ENCODE measurements at regions not wholly inside any gene's neighbourhood (a gene's known extent, or its start where the extent isn't known, plus 50 kb on each side); places are given as distances from the start of the nearest gene placed in this dataset.

DNA sequence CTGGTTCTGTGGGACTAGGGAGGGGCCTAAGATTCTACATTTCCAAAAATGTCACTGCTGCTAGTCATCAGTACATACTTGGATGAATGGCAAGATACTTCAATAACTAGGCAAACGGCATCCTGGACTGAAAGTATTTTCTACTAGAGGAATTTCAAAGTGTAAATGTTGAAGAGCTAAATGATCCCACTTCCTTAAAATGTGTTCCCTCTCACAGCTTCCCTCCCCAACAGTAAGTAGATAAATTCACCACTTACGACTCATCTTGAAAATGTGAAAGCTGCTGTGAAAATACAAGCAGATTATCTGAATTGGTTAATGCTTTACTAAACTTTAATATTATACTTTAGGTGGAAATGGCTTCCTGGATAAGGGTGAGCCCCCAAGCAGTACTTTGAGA, 1571.5 kb upstream of the WWC1 start:
- Histone ChIP-seq H3K4me3 (replicated peaks in 1 of 3; ENCODE audit: low read depth in 2 of 3, low read length in 3 of 3) (no peak overlapping the region), H3K27ac (ENCODE audit: low read depth in 1 of 2, low read length in 2 of 2) (no peak overlapping the region), H3K36me3 (replicated peaks in 1 of 2; ENCODE audit: control insufficient read depth in 1 of 2, insufficient read depth in 2 of 2, low read length in 2 of 2) (no peaks in the 10 kb centered on the region), H4K20me1 (ENCODE audit: insufficient read depth, low read length) (no peaks in the 10 kb centered on the region), H3K4me2 (replicated peaks; ENCODE audit: extremely low read depth, low read length, poor library complexity, severe bottlenecking) (no peak overlapping the region), H3K9me3 (replicated peaks in 1 of 2; ENCODE audit: control insufficient read depth in 1 of 2, insufficient read depth in 1 of 2, low read length in 2 of 2) (peaks cover 13% of the 10 kb centered on the region in 2 donors), H3K4me1 (ENCODE audit: control insufficient read depth in 1 of 2, insufficient read depth in 2 of 2, low read length in 2 of 2) (no peaks in the 10 kb centered on the region), H3K79me2 (ENCODE audit: insufficient read depth, low read length) (no peaks in the 10 kb centered on the region), H3K9ac (ENCODE audit: insufficient read depth, low read length, poor library complexity, severe bottlenecking) (no peak overlapping the region), H2AFZ (ENCODE audit: insufficient read depth, low read depth, low read length, poor library complexity, severe bottlenecking) (no peak overlapping the region), H3K27me3 (ENCODE audit: control insufficient read depth in 2 of 2, insufficient read depth in 2 of 2, low read length in 2 of 2) (no peaks in the 10 kb centered on the region)
- no peak for DNase-seq
- TF ChIP-seq, protein P1, sequence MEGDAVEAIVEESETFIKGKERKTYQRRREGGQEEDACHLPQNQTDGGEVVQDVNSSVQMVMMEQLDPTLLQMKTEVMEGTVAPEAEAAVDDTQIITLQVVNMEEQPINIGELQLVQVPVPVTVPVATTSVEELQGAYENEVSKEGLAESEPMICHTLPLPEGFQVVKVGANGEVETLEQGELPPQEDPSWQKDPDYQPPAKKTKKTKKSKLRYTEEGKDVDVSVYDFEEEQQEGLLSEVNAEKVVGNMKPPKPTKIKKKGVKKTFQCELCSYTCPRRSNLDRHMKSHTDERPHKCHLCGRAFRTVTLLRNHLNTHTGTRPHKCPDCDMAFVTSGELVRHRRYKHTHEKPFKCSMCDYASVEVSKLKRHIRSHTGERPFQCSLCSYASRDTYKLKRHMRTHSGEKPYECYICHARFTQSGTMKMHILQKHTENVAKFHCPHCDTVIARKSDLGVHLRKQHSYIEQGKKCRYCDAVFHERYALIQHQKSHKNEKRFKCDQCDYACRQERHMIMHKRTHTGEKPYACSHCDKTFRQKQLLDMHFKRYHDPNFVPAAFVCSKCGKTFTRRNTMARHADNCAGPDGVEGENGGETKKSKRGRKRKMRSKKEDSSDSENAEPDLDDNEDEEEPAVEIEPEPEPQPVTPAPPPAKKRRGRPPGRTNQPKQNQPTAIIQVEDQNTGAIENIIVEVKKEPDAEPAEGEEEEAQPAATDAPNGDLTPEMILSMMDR (IDR thresholded peaks at IDR 0.05), result no peak
- Mint-ChIP-seq H3K27me3 (ENCODE audit: low read depth in 3 of 3) (no peaks in the 10 kb centered on the region), H3K36me3 (no peaks in the 10 kb centered on the region), H3K27ac (no peak overlapping the region), H3K4me3 (no peak overlapping the region), H3K9me3 (peaks cover 3 to 26% (median 9%) of the 10 kb centered on the region in 7 donors), H3K4me1 (no peaks in the 10 kb centered on the region)
- no CpG with 5 or more reads among the region's 2 CpGs for WGBS (ENCODE audit: insufficient coverage)
- intact Hi-C loops (cut with micrococcal nuclease), result no loop called here

- H3K4me3 ChIP-seq (replicated peaks in 1 of 3; ENCODE audit: low read depth in 2 of 3, low read length in 3 of 3), result no peak overlapping the region
- H3K79me2 ChIP-seq (ENCODE audit: insufficient read depth, low read length), result no peaks in the 10 kb centered on the region
- no peaks in the 10 kb centered on the region for H3K4me1 ChIP-seq (ENCODE audit: control insufficient read depth in 1 of 2, insufficient read depth in 2 of 2, low read length in 2 of 2)
- intact Hi-C loops (cut with micrococcal nuclease), result no loop called here
- H3K36me3 ChIP-seq (replicated peaks in 1 of 2; ENCODE audit: control insufficient read depth in 1 of 2, insufficient read depth in 2 of 2, low read length in 2 of 2), result no peaks in the 10 kb centered on the region
- H3K27ac ChIP-seq (ENCODE audit: low read depth in 1 of 2, low read length in 2 of 2), result no peak overlapping the region
- TF ChIP-seq, protein P1 (IDR thresholded peaks at IDR 0.05), result no peak
- peaks cover 4 to 9% of the 10 kb centered on the region in 2 donors for H3K9me3 ChIP-seq (replicated peaks in 1 of 2; ENCODE audit: control insufficient read depth in 1 of 2, insufficient read depth in 1 of 2, low read length in 2 of 2)
- H2AFZ ChIP-seq (ENCODE audit: insufficient read depth, low read depth, low read length, poor library complexity, severe bottlenecking), result no peak overlapping the region
- no CpG with 5 or more reads among the region's 2 CpGs for WGBS (ENCODE audit: insufficient coverage)
- H3K9ac ChIP-seq (ENCODE audit: insufficient read depth, low read length, poor library complexity, severe bottlenecking), result no peak overlapping the region
- Mint-ChIP-seq H3K9me3 (peaks cover 0 to 17% (median 2%) of the 10 kb centered on the region in 7 donors), H3K27ac (no peak overlapping the region), H3K4me3 (no peak overlapping the region), H3K4me1 (no peaks in the 10 kb centered on the region), H3K36me3 (no peaks in the 10 kb centered on the region), H3K27me3 (ENCODE audit: low read depth in 3 of 3) (no peaks in the 10 kb centered on the region)
- no peaks in the 10 kb centered on the region for H3K27me3 ChIP-seq (ENCODE audit: control insufficient read depth in 2 of 2, insufficient read depth in 2 of 2, low read length in 2 of 2)
- no peaks in the 10 kb centered on the region for H4K20me1 ChIP-seq (ENCODE audit: insufficient read depth, low read length)
- DNase-seq, result no peak
- no peak overlapping the region for H3K4me2 ChIP-seq (replicated peaks; ENCODE audit: extremely low read depth, low read length, poor library complexity, severe bottlenecking)
Measured at GRCh38 chr5:166722939-166723338, 1568.5 kb upstream of the WWC1 start.

Data from CD14-positive monocyte (primary cell).